ENCODE measurements at regions not wholly inside any gene's neighbourhood (a gene's known extent, or its start where the extent isn't known, plus 50 kb on each side); places are given as distances from the start of the nearest gene placed in this dataset.

- TF ChIP-seq CTCF (IDR thresholded peaks at IDR 0.05; ENCODE audit: insufficient read depth, low read depth, low read length) = no peak
- TF ChIP-seq EZH2 (IDR thresholded peaks at IDR 0.05; ENCODE audit: insufficient read depth, low read length) = no peak
Measured at GRCh38 chr5:175819090-175819425, 52.3 kb upstream of the CPLX2 start.

All from astrocyte (in vitro differentiated cells and primary cell).